Choroid plexus epithelial cell (primary cell): ENCODE measurements at regions not wholly inside any gene's neighbourhood (a gene's known extent, or its start where the extent isn't known, plus 50 kb on each side); places are given as distances from the start of the nearest gene placed in this dataset.

Experiments used
- DNase-seq: peaks from one replicate; pipeline ENCODE4 v3.0.0-alpha.2; 2010; ENCODE audit warnings: low read depth
- H3K4me3 ChIP-seq: 2 replicates; pipeline ENCODE4 v1.5.1; 2011; ENCODE audit warnings: low read depth, mild to moderate bottlenecking, control low read depth, low read length, moderate library complexity
- CTCF ChIP-seq: conservative IDR thresholded peaks from 2 replicates; pipeline ENCODE4 v1.5.1; 2011; ENCODE audit warnings: low read depth, mild to moderate bottlenecking, control low read depth, inconsistent platforms, low read length, moderate library complexity

- no peak for TF ChIP-seq CTCF
- DNase-seq, result no peak
- no peak overlapping the region for H3K4me3 ChIP-seq
These were observed 301.8 kb upstream of the CTSO start for GRCh38 chr4:156255230-156256007.

DNA sequence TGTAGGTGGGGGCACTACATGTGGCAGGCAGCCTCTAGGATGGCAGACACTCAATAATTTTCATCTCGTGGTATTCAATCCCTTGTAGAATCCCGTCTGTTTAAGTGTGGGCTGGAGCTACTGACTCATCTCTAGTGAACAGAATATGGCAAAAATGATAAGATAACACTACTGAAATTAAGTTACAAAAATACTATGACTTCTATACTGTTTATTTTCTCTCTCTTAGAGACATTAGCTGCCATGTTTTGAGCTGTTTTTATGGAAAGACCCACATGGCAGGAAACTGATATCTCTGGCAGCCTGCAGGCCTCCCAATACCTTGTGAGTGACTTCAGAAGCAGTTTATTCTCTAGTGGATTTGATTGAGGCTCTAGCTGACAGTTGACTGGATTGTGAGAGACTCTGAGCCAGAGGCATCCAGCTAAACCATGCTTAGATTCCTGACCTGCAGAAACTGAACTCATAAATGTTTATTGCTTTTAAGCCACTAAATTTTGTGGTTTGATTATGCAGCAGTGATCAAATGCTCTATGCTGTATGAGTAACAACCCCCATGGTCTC lies 298.8 kb upstream of the CTSO start:
- no peak overlapping the region for H3K4me3 ChIP-seq
- DNase-seq, result peak; percentile 23
- TF ChIP-seq CTCF, result no peak

DNA sequence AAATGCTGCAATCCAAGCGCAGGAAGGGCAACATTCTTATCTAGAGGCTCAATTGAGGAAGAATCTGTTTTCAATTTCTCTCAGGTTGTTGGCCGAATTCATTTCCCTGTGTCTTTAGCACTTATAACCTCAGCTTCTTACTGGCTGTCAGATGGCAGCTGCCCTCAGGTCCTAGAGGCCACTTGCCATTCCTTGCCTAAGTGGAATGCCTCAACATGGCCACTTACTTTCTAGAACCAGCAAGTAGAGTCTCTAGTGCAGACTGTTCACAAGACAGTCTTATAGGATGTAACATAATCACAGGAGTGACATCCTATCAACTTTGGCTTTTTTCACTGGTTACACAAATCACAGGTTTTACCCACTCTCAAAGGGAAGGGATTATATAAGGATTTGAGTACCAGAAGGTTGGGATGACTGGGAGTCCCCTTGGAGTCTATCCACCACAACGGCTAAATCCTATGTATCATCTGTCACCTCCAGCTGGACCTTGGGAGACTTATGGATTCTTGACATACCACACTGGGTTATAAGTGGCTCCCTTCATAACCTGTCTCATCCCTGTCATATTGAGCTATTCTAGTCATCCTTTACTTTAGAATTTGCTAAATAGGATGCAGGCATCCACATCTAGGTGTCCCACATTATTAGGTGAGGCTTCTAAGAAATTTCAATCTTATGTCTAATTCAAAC lies 297.9 kb upstream of the CTSO start:
- no peak for TF ChIP-seq CTCF
- no peak for DNase-seq
- no peak overlapping the region for H3K4me3 ChIP-seq

GRCh38 chr4:156248917-156249316 lies 295.3 kb upstream of the CTSO start:
- TF ChIP-seq CTCF, result no peak
- DNase-seq, result no peak

GRCh38 chr4:156247470-156247869 lies 293.8 kb upstream of the CTSO start:
- TF ChIP-seq CTCF, result no peak
- no peak for DNase-seq

More at GRCh38 chr4:156248917-156249316, 295.3 kb upstream of the CTSO start:
- H3K4me3 ChIP-seq, result no peak overlapping the region

DNA sequence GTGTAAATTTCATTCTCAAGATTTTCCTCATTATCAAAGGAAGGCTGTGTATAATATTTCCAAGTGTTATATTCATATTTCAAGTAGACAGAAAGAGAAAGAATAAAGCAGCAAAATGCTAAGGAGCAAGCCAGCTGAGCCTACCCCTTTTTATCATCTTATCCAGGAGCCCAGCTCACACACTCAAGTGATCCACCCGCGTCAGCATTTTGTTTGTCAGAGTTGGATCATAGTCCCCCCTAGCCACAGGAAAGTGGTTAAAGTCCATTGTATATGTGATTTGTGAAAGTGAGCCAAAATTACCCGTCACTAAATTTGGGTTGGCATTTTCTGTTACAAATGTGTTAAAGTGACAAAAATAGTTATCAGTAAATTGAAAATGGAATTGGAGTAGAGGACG lies 289.3 kb upstream of the CTSO start:
- DNase-seq, result no peak
- TF ChIP-seq CTCF, result no peak
- H3K4me3 ChIP-seq, result no peak overlapping the region

More at GRCh38 chr4:156247470-156247869, 293.8 kb upstream of the CTSO start:
- no peak overlapping the region for H3K4me3 ChIP-seq
